SK-N-DZ (cell line): ENCODE measurements at regions not wholly inside any gene's neighbourhood (a gene's known extent, or its start where the extent isn't known, plus 50 kb on each side); places are given as distances from the start of the nearest gene placed in this dataset.

ENCODE experiments used
- DNase-seq: peaks from one replicate; pipeline ENCODE4 v3.0.0-alpha.2; 2015; ENCODE audit warnings: low spot score

DNA sequence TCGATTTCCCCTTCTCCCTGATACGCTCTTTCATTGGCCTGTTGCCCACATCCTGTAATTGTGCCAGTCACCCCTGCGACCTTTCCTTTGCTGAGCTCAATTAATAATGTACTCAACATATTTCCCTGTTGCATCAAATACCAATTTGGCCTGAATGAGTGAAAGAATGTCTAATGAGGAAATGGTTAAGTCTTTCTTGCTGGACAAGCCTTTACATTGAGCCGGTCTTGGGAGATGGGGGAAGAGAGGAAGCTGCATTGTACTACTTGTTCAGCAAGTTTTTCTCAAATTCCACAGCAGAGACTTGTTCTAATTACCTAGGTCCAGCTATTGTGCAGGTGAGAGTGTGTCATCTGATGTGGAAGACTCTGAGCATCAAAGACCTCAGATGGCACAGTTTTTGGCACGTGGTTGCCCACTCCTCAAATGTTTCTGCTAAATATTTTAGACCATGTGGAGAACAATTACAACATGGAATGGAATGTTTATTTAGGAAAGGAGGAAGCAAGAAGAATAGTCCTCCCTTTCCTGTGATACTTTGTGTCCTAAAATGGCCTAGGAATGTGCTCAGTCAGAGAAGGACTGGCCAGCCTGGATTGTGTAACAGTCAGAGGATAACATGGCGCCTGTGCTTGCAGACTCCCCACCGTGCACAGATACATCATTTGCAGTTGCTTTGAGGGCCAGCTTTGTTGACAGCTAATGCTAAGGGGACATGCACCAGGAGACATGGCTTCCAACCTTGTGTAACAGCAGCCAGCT lies 129.5 kb upstream of the E2F8 start:
- no peak for DNase-seq

DNA sequence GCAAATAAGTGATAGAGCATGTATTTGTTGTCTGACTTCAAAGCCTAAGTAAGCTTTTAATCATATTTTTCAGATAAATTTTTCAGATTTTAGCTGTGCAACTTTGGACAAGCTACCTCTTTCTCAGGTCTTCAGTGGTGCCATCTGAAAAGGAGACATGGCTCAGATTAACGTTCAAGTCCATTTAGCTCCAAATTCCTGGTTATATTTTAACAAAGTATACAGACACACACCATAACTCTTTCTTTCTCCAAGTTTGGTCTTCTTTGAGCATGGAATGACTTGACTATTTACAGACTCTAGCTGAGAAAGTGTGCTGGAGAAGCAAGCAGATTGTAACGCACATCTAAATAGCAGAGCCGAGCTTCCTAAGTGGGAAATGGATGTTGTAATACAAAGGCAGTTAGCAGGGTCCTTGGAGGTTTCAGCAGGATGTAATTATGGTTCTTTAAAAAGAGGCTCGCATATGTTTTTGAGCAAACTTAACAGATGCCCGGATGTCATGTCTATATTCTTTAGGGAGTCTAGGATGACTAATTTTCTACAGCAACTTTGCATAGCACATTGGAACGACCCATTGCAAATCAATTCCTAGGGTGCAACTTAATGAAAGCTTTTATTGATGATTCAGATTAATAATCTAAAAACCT lies 128.1 kb upstream of the E2F8 start:
- no peak for DNase-seq

- DNase-seq = no peak
Observed at GRCh38 chr11:19366992-19367709, 126.4 kb upstream of the E2F8 start.

DNA sequence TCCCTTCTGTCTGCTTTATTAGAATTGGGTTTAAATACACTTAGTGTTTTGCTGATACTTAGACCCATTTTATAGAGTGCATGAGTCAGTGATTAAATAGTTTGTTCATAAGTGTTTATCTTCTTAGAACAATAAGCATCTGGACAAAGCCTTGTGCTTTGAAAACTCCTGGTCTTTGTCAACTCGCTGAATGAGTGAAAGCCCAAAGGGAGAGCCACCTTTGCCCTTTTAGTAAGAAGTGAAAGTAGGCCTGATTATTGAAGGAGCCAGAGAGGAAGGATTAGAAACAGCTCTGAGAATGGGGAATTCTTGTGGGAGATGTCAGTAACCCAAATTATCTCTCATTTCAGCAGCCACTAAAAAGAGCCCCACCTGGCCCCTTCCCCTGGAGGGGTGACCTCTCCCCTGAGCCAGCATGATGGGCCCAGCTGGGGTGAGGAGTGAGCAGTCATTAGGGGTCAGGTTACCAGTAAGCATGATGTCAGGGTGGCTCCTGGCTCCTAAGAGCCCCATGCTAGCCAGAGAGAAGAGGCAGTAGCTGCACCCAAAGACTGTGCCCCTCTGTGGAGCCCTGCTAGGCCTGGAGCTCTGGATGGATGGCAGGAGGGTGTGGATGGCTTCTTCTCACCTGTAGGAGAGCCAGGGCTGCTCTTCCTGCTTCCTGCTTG lies 125.1 kb upstream of the E2F8 start:
- DNase-seq = no peak

DNA sequence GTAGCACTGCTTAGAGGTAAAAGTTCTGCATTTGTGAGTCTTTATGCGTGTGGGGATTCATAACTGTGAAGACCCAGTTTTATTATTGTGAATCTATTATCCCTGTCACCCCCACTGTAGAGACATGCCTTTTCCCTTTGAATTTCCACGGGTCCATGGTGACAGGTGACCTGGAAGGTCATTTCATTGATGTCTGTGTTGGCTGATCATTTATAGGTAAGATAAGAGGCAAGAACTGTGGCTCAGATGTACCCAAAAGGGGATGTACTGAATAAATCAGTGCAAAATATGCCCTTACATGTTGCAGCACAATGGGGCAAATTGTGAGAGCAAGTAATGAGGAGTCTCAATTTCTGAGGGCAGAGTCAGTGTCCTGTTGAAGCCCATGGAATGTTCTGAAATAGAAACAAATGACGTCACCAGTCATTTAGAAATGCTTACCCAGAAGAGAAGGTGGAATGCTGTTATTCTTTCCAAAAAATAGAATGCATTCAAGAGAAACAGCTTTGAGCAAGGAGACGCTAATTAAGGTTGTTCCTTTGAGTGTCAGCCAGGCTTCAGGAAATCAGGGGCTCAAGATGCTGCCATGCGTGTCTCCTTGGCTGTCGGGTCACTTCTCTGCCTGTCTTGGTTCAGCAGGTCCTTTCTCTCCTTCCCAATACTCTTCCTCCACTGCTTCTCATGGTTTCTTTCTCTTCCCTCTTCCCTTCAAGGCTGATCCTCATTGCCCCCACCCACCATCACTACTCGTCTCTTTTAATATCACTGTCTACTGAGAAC lies 118.7 kb upstream of the E2F8 start:
- no peak for DNase-seq

- DNase-seq = no peak
Observed at GRCh38 chr11:19357943-19358342, 117.2 kb upstream of the E2F8 start.

DNA sequence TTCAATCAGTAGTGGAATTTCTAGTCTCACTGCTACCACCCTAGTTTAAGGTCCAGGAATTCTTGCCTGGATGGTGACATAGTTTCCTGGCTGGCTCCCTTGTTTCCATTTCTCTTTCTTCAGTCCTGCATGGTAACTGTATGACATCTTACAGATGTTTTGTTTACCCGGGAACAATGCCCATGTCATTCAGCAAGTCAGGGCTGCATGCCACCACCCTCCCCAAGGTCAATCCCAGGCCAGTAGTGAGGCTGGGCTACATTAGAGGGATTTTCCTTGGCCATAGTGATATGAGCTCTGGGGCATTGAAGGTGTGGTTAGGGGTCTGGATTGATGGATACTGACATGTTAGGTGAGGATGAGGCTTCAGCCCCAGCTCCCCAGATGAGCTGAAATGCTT lies 114.9 kb upstream of the E2F8 start:
- DNase-seq = no peak

DNA sequence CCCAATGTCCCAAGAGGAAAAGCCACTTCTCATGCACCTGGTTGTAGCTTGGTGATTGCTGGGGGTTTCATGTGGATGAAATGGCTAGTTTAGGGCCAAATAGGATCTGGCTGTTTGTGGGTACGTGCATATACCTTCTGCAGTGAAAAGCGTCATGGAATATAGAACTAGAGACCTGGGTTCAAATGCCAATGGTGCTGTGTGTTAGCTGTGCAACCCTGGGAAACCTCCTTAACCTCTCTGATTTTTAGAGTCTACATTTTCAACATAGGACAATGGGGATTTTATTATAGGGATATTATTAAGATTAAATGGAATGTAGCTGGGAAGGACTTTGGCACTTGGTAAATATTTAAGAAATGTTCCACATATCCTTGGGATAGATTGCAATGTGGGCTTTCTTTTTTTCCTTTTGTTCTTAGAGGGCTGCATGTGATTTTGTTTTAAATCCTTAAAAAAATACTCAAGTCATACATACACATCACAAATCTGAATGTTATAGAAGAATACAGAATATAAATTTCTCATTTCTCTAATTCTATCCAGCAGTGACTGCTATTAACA lies 112.6 kb upstream of the E2F8 start:
- DNase-seq = no peak

GRCh38 chr11:19352771-19353160 lies 112.0 kb upstream of the E2F8 start:
- DNase-seq = no peak

- no peak for DNase-seq
Observed at GRCh38 chr11:19352072-19352770, 111.5 kb upstream of the E2F8 start.

GRCh38 chr11:19351426-19351825 lies 110.7 kb upstream of the E2F8 start:
- no peak for DNase-seq

GRCh38 chr11:19350160-19350559 lies 109.4 kb upstream of the E2F8 start:
- DNase-seq = no peak

GRCh38 chr11:19349340-19350025 lies 108.7 kb upstream of the E2F8 start:
- no peak for DNase-seq

DNA sequence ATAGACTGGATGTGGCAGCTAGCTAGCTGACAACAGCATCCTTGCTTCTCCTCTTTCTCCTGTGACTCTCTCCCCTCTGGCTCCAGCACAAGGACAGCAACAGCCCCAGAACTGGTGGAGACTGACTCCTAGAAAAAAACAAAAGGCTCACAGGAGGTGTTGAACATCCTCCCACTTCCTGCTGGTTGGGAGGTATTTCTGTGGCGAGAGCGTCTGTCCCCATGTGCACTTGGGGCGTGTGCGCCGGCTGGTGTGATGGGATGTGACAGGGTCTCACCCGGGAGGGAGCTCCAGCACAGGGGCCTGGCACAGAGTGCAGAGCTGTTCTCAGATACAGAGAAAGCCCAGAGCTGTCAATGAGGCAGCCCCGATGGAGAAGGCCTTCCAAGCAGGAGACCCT lies 107.2 kb upstream of the E2F8 start:
- DNase-seq = no peak

DNA sequence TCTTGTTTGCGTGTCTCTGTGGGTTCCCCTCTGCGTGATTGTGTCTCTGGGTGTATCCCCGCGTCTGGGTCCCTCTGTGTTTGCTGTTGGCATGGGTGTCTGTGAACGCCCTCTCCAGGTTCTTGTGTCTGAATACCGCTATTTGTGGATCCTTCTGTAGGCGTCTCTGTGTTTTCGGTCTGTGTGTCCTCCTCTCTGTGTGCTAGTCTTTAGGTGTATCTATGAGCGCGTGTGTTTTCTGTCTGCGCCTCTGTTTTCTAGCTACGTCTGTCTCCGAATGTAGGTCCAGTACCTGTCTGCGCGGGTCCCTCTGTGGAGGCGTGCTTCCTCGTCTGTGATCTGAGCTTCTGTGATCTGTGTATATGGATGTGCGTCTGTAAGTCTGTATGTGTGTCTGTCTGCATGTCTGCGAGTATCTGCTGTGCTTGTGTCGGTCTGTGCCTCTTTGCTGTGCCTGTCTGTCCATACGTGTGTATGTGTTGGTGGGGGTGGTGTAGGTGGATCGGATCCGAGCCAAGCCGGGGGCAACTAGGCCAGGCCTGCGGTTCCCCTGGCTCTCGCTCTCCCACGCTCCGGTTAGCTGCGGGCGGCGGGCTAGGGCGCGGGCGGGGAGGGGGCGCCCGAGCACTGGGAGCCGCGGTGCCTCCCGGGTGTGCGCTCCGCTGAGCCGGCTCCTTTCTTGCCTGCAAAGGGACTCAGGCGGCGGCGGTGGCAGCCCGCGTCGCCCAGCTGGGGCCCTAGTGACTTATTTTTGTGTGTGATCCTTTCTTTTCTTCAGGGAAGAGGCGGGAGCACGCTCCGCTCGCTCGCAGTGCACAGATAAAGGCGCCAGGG lies 105.3 kb upstream of the E2F8 start:
- DNase-seq = peak; percentile 22

GRCh38 chr11:19345519-19345847 lies 104.7 kb upstream of the E2F8 start:
- DNase-seq = peak; percentile 34

- DNase-seq = peak; percentile 66
Observed at GRCh38 chr11:19344661-19345518, 104.1 kb upstream of the E2F8 start.

DNA sequence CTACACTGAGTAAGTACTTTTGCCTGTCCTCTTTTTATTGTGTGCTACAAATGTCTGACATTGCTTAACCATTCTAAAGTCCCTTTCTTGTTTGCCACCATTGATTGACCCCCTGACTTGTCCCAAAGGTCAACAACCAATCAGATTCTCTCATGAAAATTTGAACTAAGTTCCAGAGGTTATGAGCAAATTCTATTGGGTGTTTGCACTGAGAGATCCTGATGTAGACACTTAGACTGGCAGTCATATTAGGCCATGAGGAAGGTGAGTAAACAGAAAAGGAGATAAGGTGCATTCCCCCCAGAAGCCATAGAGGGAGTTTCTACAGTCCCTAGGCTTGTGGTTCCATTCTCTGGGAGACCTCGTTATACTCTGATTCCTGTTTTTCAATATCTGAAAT lies 101.3 kb upstream of the E2F8 start:
- DNase-seq = no peak
